ENCODE measurements at regions not wholly inside any gene's neighbourhood (a gene's known extent, or its start where the extent isn't known, plus 50 kb on each side); places are given as distances from the start of the nearest gene placed in this dataset.

GRCh38 chrX:40360557-40360956, 220.2 kb upstream of the ATP6AP2 start:
- TF ChIP-seq CTCF (IDR thresholded peaks at IDR 0.05) = no peak
- no peak for TF ChIP-seq POLR2A (IDR thresholded peaks at IDR 0.05)
- DNase-seq (ENCODE audit: low spot score in 2 of 2) = no peak
- no peak overlapping the region for H3K4me3 ChIP-seq (ENCODE audit: low read depth, poor library complexity, severe bottlenecking)
- 93 to 99% methylated on average over 18 to 24 of the region's 24 CpGs for WGBS, 2 donors
- intact Hi-C loops (cut with DNase I; ENCODE audit: low total_unique reads) = no loop called here

GRCh38 chrX:40359593-40359992, 221.2 kb upstream of the ATP6AP2 start:
- no peak for DNase-seq (ENCODE audit: low spot score in 2 of 2)
- 93 to 95% methylated on average over 15 to 17 of the region's 17 CpGs for WGBS, 2 donors
- no peak overlapping the region for H3K4me3 ChIP-seq (ENCODE audit: low read depth, poor library complexity, severe bottlenecking)
- TF ChIP-seq CTCF (IDR thresholded peaks at IDR 0.05) (no peak), POLR2A (IDR thresholded peaks at IDR 0.05) (no peak)
- intact Hi-C loops (cut with DNase I; ENCODE audit: low total_unique reads) = no loop called here

GRCh38 chrX:40358994-40359393, 221.8 kb upstream of the ATP6AP2 start:
- 93 to 96% methylated on average over 15 of the region's 15 CpGs for WGBS, 2 donors
- intact Hi-C loops (cut with DNase I; ENCODE audit: low total_unique reads) = no loop called here
- no peak for TF ChIP-seq CTCF (IDR thresholded peaks at IDR 0.05)
- TF ChIP-seq POLR2A (IDR thresholded peaks at IDR 0.05) = no peak

GRCh38 chrX:40349251-40349650, 231.5 kb upstream of the ATP6AP2 start:
- no peak for TF ChIP-seq POLR2A (IDR thresholded peaks at IDR 0.05)
- no peak for TF ChIP-seq CTCF (IDR thresholded peaks at IDR 0.05)
- no peak overlapping the region for H3K4me3 ChIP-seq (ENCODE audit: low read depth, poor library complexity, severe bottlenecking)
- 85 to 88% methylated on average over 2 of the region's 2 CpGs for WGBS, 2 donors
- intact Hi-C loops (cut with DNase I; ENCODE audit: low total_unique reads) = no loop called here
- DNase-seq (ENCODE audit: low spot score in 2 of 2) = no peak

More at GRCh38 chrX:40358994-40359393, 221.8 kb upstream of the ATP6AP2 start:
- no peak overlapping the region for H3K4me3 ChIP-seq (ENCODE audit: low read depth, poor library complexity, severe bottlenecking)
- DNase-seq (ENCODE audit: low spot score in 2 of 2) = no peak

- 74 to 89% methylated on average over 1 of the region's 1 CpG for WGBS, 2 donors
- H3K4me3 ChIP-seq (ENCODE audit: low read depth, poor library complexity, severe bottlenecking) = no peak overlapping the region
- intact Hi-C loops (cut with DNase I; ENCODE audit: low total_unique reads) = no loop called here
- no peak for TF ChIP-seq CTCF (IDR thresholded peaks at IDR 0.05)
- no peak for TF ChIP-seq POLR2A (IDR thresholded peaks at IDR 0.05)
- DNase-seq (ENCODE audit: low spot score in 2 of 2) = no peak
Measured at GRCh38 chrX:40346379-40346778, 234.4 kb upstream of the ATP6AP2 start.

- intact Hi-C loops (cut with DNase I; ENCODE audit: low total_unique reads) = no loop called here
- WGBS, 2 donors = 75 to 87% methylated on average over 1 to 9 of the region's 12 CpGs
- DNase-seq (ENCODE audit: low spot score in 2 of 2) = no peak
- H3K4me3 ChIP-seq (ENCODE audit: low read depth, poor library complexity, severe bottlenecking) = no peak overlapping the region
- no peak for TF ChIP-seq POLR2A (IDR thresholded peaks at IDR 0.05)
- no peak for TF ChIP-seq CTCF (IDR thresholded peaks at IDR 0.05)
Measured at GRCh38 chrX:40343319-40343718, 237.5 kb upstream of the ATP6AP2 start.
